ENCODE measurements at regions not wholly inside any gene's neighbourhood (a gene's known extent, or its start where the extent isn't known, plus 50 kb on each side); places are given as distances from the start of the nearest gene placed in this dataset.

- no peaks in the 10 kb centered on the region for H4K20me1 ChIP-seq (ENCODE audit: control insufficient read depth, extremely low read depth, insufficient read depth, low read length)
- no peak for DNase-seq (ENCODE audit: low read depth in 2 of 2)
- no peaks in the 10 kb centered on the region for H3K36me3 ChIP-seq (ENCODE audit: control insufficient read depth, insufficient read depth, low read length)
- H3K4me2 ChIP-seq (ENCODE audit: extremely low read depth, insufficient read depth, low read length) = no peak overlapping the region
- H3K4me3 ChIP-seq (replicated peaks in 1 of 4; ENCODE audit: control extremely low read depth in 1 of 4, insufficient read depth in 1 of 4, low read depth in 3 of 4, low read length in 4 of 4) = no peak overlapping the region
- H3K9ac ChIP-seq (ENCODE audit: insufficient read depth, low read length) = no peak overlapping the region
- peaks cover 16% of the 10 kb centered on the region for H3K4me1 ChIP-seq (ENCODE audit: control insufficient read depth, extremely low read depth, insufficient read depth, low read length)
- no peaks in the 10 kb centered on the region for H3K27me3 ChIP-seq (ENCODE audit: control insufficient read depth, insufficient read depth, low read length)
- no peak for TF ChIP-seq EZH2 (IDR thresholded peaks at IDR 0.05; ENCODE audit: low read length, missing control alignments)
- no peak for TF ChIP-seq CTCF (conservative IDR thresholded peaks at IDR 0.05 in 1 of 2, IDR thresholded peaks at IDR 0.05 in 1 of 2; ENCODE audit: low read depth in 1 of 2, low read length in 2 of 2)
- H2AFZ ChIP-seq (ENCODE audit: low read length) = no peak overlapping the region
- H3K9me3 ChIP-seq (ENCODE audit: control insufficient read depth, insufficient read depth, low read depth, low read length) = no peaks in the 10 kb centered on the region
- no peaks in the 10 kb centered on the region for H3K79me2 ChIP-seq (ENCODE audit: control insufficient read depth, insufficient read depth, low read length)
- H3K27ac ChIP-seq (ENCODE audit: insufficient read depth, low read length) = no peak overlapping the region
Measured at GRCh38 chr10:88059190-88059589, 195.8 kb downstream of the PTEN start.

GRCh38 chr10:88060762-88061161 is 197.3 kb downstream of the PTEN start:
- no peak overlapping the region for H3K4me2 ChIP-seq (ENCODE audit: extremely low read depth, insufficient read depth, low read length)
- H3K9me3 ChIP-seq (ENCODE audit: control insufficient read depth, insufficient read depth, low read depth, low read length) = no peaks in the 10 kb centered on the region
- H3K4me1 ChIP-seq (ENCODE audit: control insufficient read depth, extremely low read depth, insufficient read depth, low read length) = peaks cover 21% of the 10 kb centered on the region
- H3K27ac ChIP-seq (ENCODE audit: insufficient read depth, low read length) = no peak overlapping the region
- TF ChIP-seq CTCF (conservative IDR thresholded peaks at IDR 0.05 in 1 of 2, IDR thresholded peaks at IDR 0.05 in 1 of 2; ENCODE audit: low read depth in 1 of 2, low read length in 2 of 2) = no peak
- TF ChIP-seq EZH2 (IDR thresholded peaks at IDR 0.05; ENCODE audit: low read length, missing control alignments) = no peak
- no peak overlapping the region for H3K9ac ChIP-seq (ENCODE audit: insufficient read depth, low read length)
- no peak overlapping the region for H2AFZ ChIP-seq (ENCODE audit: low read length)
- H3K79me2 ChIP-seq (ENCODE audit: control insufficient read depth, insufficient read depth, low read length) = no peaks in the 10 kb centered on the region
- H4K20me1 ChIP-seq (ENCODE audit: control insufficient read depth, extremely low read depth, insufficient read depth, low read length) = no peaks in the 10 kb centered on the region
- no peaks in the 10 kb centered on the region for H3K36me3 ChIP-seq (ENCODE audit: control insufficient read depth, insufficient read depth, low read length)
- no peak for DNase-seq (ENCODE audit: low read depth in 2 of 2)
- H3K27me3 ChIP-seq (ENCODE audit: control insufficient read depth, insufficient read depth, low read length) = no peaks in the 10 kb centered on the region
- H3K4me3 ChIP-seq (replicated peaks in 1 of 4; ENCODE audit: control extremely low read depth in 1 of 4, insufficient read depth in 1 of 4, low read depth in 3 of 4, low read length in 4 of 4) = no peak overlapping the region

- Histone ChIP-seq H3K4me1 (ENCODE audit: control insufficient read depth, extremely low read depth, insufficient read depth, low read length) (peaks cover 21% of the 10 kb centered on the region), H2AFZ (ENCODE audit: low read length) (peak overlapping the region; percentile 4), H3K4me2 (ENCODE audit: extremely low read depth, insufficient read depth, low read length) (peak overlapping the region; percentile 60), H3K9me3 (ENCODE audit: control insufficient read depth, insufficient read depth, low read depth, low read length) (no peaks in the 10 kb centered on the region), H4K20me1 (ENCODE audit: control insufficient read depth, extremely low read depth, insufficient read depth, low read length) (no peaks in the 10 kb centered on the region), H3K36me3 (ENCODE audit: control insufficient read depth, insufficient read depth, low read length) (no peaks in the 10 kb centered on the region), H3K79me2 (ENCODE audit: control insufficient read depth, insufficient read depth, low read length) (no peaks in the 10 kb centered on the region), H3K4me3 (replicated peaks in 1 of 4; ENCODE audit: control extremely low read depth in 1 of 4, insufficient read depth in 1 of 4, low read depth in 3 of 4, low read length in 4 of 4) (no peak overlapping the region), H3K27ac (ENCODE audit: insufficient read depth, low read length) (peak overlapping the region; percentile 30), H3K9ac (ENCODE audit: insufficient read depth, low read length) (no peak overlapping the region), H3K27me3 (ENCODE audit: control insufficient read depth, insufficient read depth, low read length) (no peaks in the 10 kb centered on the region)
- peak; percentile 20 to 36 for DNase-seq (ENCODE audit: low read depth in 2 of 2)
- TF ChIP-seq CTCF (conservative IDR thresholded peaks at IDR 0.05 in 1 of 2, IDR thresholded peaks at IDR 0.05 in 1 of 2; ENCODE audit: low read depth in 1 of 2, low read length in 2 of 2) (no peak), EZH2 (IDR thresholded peaks at IDR 0.05; ENCODE audit: low read length, missing control alignments) (no peak)
Measured at GRCh38 chr10:88062385-88062784, 199.0 kb downstream of the PTEN start.
